ENCODE measurements at regions not wholly inside any gene's neighbourhood (a gene's known extent, or its start where the extent isn't known, plus 50 kb on each side); places are given as distances from the start of the nearest gene placed in this dataset.

- TF ChIP-seq, protein P1, sequence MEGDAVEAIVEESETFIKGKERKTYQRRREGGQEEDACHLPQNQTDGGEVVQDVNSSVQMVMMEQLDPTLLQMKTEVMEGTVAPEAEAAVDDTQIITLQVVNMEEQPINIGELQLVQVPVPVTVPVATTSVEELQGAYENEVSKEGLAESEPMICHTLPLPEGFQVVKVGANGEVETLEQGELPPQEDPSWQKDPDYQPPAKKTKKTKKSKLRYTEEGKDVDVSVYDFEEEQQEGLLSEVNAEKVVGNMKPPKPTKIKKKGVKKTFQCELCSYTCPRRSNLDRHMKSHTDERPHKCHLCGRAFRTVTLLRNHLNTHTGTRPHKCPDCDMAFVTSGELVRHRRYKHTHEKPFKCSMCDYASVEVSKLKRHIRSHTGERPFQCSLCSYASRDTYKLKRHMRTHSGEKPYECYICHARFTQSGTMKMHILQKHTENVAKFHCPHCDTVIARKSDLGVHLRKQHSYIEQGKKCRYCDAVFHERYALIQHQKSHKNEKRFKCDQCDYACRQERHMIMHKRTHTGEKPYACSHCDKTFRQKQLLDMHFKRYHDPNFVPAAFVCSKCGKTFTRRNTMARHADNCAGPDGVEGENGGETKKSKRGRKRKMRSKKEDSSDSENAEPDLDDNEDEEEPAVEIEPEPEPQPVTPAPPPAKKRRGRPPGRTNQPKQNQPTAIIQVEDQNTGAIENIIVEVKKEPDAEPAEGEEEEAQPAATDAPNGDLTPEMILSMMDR (IDR thresholded peaks at IDR 0.05; ENCODE audit: insufficient read depth, low read length): no peak
- TF ChIP-seq, protein P2, sequence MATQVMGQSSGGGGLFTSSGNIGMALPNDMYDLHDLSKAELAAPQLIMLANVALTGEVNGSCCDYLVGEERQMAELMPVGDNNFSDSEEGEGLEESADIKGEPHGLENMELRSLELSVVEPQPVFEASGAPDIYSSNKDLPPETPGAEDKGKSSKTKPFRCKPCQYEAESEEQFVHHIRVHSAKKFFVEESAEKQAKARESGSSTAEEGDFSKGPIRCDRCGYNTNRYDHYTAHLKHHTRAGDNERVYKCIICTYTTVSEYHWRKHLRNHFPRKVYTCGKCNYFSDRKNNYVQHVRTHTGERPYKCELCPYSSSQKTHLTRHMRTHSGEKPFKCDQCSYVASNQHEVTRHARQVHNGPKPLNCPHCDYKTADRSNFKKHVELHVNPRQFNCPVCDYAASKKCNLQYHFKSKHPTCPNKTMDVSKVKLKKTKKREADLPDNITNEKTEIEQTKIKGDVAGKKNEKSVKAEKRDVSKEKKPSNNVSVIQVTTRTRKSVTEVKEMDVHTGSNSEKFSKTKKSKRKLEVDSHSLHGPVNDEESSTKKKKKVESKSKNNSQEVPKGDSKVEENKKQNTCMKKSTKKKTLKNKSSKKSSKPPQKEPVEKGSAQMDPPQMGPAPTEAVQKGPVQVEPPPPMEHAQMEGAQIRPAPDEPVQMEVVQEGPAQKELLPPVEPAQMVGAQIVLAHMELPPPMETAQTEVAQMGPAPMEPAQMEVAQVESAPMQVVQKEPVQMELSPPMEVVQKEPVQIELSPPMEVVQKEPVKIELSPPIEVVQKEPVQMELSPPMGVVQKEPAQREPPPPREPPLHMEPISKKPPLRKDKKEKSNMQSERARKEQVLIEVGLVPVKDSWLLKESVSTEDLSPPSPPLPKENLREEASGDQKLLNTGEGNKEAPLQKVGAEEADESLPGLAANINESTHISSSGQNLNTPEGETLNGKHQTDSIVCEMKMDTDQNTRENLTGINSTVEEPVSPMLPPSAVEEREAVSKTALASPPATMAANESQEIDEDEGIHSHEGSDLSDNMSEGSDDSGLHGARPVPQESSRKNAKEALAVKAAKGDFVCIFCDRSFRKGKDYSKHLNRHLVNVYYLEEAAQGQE (IDR thresholded peaks at IDR 0.05; ENCODE audit: insufficient replicate concordance, low read depth): no peak
Measured at GRCh38 chr3:148373961-148374360, 323.7 kb upstream of the AGTR1 start.

All from HL-60 (cell line).